PC-9 (cell line): ENCODE measurements at regions not wholly inside any gene's neighbourhood (a gene's known extent, or its start where the extent isn't known, plus 50 kb on each side); places are given as distances from the start of the nearest gene placed in this dataset.

Experiments used
- BruUV-seq: library from RNA; stranded (reverse); fragments of 400-500 nt; replicated peaks from 2 replicates; lab custom pipeline; 2021; lab: Mats Ljungman, UMichigan
- CTCF ChIA-PET: fragments of 300-600 bp; sonication (Branson Sonifier 250); formaldehyde crosslinking; loops from one replicate; lab custom pipeline; 2022; ENCODE audit warnings: antibody characterized with exemption; lab: Charles Lee
- POLR2A ChIA-PET: fragments of 300-600 bp; sonication (Branson Sonifier 250); formaldehyde crosslinking; loops from one replicate; lab custom pipeline; 2022; ENCODE audit warnings: antibody characterized with exemption; ENCODE audit not compliant: unreplicated experiment; lab: Charles Lee
- DNase-seq, 2 experiments: peaks; one replicate each; pipeline versions ENCODE4 v3.0.0 to v3.0.0-alpha.2; 2015 to 2022; ENCODE audit warnings: mixed read lengths in 1 of 2
- H2AFZ ChIP-seq: fragments of 200-600 bp; sonication (generic); 2 replicates; pipeline ENCODE4 v1.8.1; 2017; ENCODE audit warnings: antibody characterized with exemption
- H3F3A ChIP-seq: fragments of 200-600 bp; sonication (generic); 2 replicates; pipeline ENCODE4 v1.8.1; 2017; ENCODE audit warnings: antibody characterized with exemption, mild to moderate bottlenecking, low read depth; ENCODE audit not compliant: insufficient read depth
- H3K27ac ChIP-seq: fragments of 200-600 bp; sonication (generic); 2 replicates; pipeline ENCODE4 v1.6.1; 2016; ENCODE audit warnings: mixed run types
- H3K27me3 ChIP-seq: fragments of 200-600 bp; sonication (generic); 2 replicates; pipeline ENCODE4 v1.6.1; 2016; ENCODE audit warnings: low read depth, mixed run types; ENCODE audit not compliant: insufficient read depth
- H3K36me3 ChIP-seq: fragments of 200-600 bp; sonication (generic); 2 replicates; pipeline ENCODE4 v1.6.1; 2016; ENCODE audit warnings: low read depth, mixed run types
- H3K4me1 ChIP-seq: fragments of 200-600 bp; sonication (generic); replicated peaks from 2 replicates; pipeline ENCODE4 v1.6.1; 2016; ENCODE audit warnings: mixed run types; ENCODE audit not compliant: insufficient read depth
- H3K4me2 ChIP-seq: fragments of 200-600 bp; sonication (generic); 2 replicates; pipeline ENCODE4 v1.6.1; 2017; ENCODE audit warnings: mixed run types
- H3K4me3 ChIP-seq: fragments of 200-600 bp; sonication (generic); 2 replicates; pipeline ENCODE4 v1.6.1; 2016; ENCODE audit warnings: mixed run types
- H3K79me2 ChIP-seq: fragments of 200-600 bp; sonication (generic); 2 replicates; pipeline ENCODE4 v1.6.1; 2017; ENCODE audit warnings: low read depth, mixed run types
- H3K9me2 ChIP-seq: fragments of 200-600 bp; sonication (generic); 2 replicates; pipeline ENCODE4 v1.8.1; 2017; ENCODE audit warnings: mild to moderate bottlenecking; ENCODE audit not compliant: insufficient read depth
- H3K9me3 ChIP-seq: fragments of 200-600 bp; sonication (generic); 2 replicates; pipeline ENCODE4 v1.8.1; 2016; ENCODE audit warnings: low read depth; ENCODE audit not compliant: insufficient read depth
- H4K20me1 ChIP-seq: fragments of 200-600 bp; sonication (generic); 2 replicates; pipeline ENCODE4 v1.8.1; 2017; ENCODE audit not compliant: insufficient read depth
- EZH2 ChIP-seq: fragments of 200-600 bp; sonication (generic); IDR thresholded peaks from 2 replicates; pipeline ENCODE4 v1.8.0; 2017; ENCODE audit warnings: antibody characterized with exemption, low read depth
- intact Hi-C: fragments of 100-400 bp; cut with micrococcal nuclease; formaldehyde crosslinking; loops from one replicate; pipeline ENCODE4 v1.10.0; 2022; ENCODE audit not compliant: unreplicated experiment
- TF ChIP-seq, protein P1 (sequence below): fragments of 200-600 bp; sonication (generic); conservative IDR thresholded peaks from 2 replicates; pipeline ENCODE4 v1.6.1; 2017; ENCODE audit warnings: mixed run types, antibody characterized with exemption, mild to moderate bottlenecking, moderate library complexity

DNA sequence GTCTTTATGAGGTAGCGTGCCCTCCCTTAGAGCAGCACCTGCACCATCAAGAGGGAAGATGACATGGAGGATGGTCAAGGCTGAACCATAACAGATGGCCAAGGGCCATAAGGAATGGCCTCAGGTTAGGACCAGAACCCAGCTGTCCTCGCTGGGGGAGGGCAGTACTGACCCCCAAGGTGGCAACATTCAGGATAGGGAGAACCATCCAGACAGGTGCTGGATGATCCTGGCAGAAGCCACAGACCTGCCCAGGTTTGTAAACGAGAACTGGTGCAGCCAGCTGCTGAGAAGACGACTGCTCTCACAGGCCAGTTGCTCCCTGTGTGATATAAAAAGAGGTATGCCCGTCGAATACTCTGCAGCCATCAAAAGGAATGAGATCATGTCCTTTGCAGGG lies 320.4 kb downstream of the GLRX3 start:
- Histone ChIP-seq H3K79me2 (no peaks in the 10 kb centered on the region), H3K4me3 (no peak overlapping the region), H3K27me3 (no peaks in the 10 kb centered on the region), H3K9me2 (no peaks in the 10 kb centered on the region), H3F3A (no peaks in the 10 kb centered on the region), H3K4me1 (no peaks in the 10 kb centered on the region), H3K27ac (no peak overlapping the region), H3K36me3 (no peaks in the 10 kb centered on the region), H3K9me3 (no peaks in the 10 kb centered on the region), H2AFZ (no peak overlapping the region), H3K4me2 (no peak overlapping the region), H4K20me1 (no peaks in the 10 kb centered on the region)
- intact Hi-C loops: no loop called here
- TF ChIP-seq EZH2: no peak
- TF ChIP-seq, protein P1, sequence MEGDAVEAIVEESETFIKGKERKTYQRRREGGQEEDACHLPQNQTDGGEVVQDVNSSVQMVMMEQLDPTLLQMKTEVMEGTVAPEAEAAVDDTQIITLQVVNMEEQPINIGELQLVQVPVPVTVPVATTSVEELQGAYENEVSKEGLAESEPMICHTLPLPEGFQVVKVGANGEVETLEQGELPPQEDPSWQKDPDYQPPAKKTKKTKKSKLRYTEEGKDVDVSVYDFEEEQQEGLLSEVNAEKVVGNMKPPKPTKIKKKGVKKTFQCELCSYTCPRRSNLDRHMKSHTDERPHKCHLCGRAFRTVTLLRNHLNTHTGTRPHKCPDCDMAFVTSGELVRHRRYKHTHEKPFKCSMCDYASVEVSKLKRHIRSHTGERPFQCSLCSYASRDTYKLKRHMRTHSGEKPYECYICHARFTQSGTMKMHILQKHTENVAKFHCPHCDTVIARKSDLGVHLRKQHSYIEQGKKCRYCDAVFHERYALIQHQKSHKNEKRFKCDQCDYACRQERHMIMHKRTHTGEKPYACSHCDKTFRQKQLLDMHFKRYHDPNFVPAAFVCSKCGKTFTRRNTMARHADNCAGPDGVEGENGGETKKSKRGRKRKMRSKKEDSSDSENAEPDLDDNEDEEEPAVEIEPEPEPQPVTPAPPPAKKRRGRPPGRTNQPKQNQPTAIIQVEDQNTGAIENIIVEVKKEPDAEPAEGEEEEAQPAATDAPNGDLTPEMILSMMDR: no peak
- DNase-seq: no peak
- CTCF ChIA-PET: no interaction called here
- BruUV-seq: no TSS peak
- POLR2A ChIA-PET: no interaction called here

DNA sequence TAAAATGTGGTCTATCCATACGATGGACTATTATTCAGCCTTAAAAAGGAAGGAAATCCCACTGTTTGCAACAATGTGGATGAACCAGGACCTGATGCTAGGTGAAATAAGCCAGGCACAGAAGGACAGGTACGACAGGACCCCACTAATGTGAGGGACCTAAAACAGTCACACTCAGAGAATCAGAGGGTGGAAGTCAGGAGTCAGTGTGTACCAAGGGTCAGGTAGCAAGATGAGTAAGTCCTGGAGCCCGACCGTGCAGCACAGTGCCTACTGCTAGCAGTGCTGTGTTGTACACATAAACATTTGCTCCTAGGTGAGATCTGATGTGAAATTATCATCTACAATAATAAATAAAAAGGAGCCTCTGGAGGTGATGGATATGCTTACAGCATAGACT lies 322.3 kb downstream of the GLRX3 start:
- H3K79me2 ChIP-seq: no peaks in the 10 kb centered on the region
- ChIA-PET CTCF (no interaction called here), POLR2A (no interaction called here)
- BruUV-seq: no TSS peak
- no peak overlapping the region for H3K27ac ChIP-seq
- H3K4me3 ChIP-seq: no peak overlapping the region
- no peak overlapping the region for H3K4me2 ChIP-seq
- H3K36me3 ChIP-seq: no peaks in the 10 kb centered on the region
- no peak for DNase-seq
- intact Hi-C loops: no loop called here
- H3F3A ChIP-seq: no peaks in the 10 kb centered on the region
- TF ChIP-seq, protein P1: no peak
- no peak for TF ChIP-seq EZH2
- no peaks in the 10 kb centered on the region for H4K20me1 ChIP-seq
- H2AFZ ChIP-seq: no peak overlapping the region
- H3K9me3 ChIP-seq: no peaks in the 10 kb centered on the region
- H3K27me3 ChIP-seq: no peaks in the 10 kb centered on the region
- no peaks in the 10 kb centered on the region for H3K4me1 ChIP-seq
- H3K9me2 ChIP-seq: no peaks in the 10 kb centered on the region

DNA sequence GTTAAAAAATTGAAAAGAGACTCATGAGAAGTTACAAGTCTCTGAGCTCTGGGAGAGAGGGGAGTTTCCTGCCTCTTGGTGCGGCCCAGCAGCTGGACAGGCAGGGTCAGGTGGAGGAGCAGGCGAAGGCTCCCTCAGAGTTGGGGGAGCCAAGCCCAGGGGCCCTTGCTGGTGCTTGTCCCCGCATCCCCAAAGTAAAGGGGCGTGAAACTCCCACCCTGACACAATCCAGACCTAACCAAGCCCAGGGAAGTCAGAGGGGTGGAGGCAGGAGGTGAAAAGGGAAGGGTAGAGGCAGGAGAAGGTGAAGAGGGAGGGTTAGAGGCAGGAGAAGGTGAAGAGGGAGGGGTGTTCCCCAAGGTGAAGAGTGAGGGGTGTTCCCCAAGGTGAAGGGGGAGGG lies 322.8 kb downstream of the GLRX3 start:
- ChIA-PET POLR2A (no interaction called here), CTCF (no interaction called here)
- Histone ChIP-seq H3K9me3 (no peaks in the 10 kb centered on the region), H3K79me2 (no peaks in the 10 kb centered on the region), H3K27ac (no peak overlapping the region), H2AFZ (no peak overlapping the region), H3K9me2 (no peaks in the 10 kb centered on the region), H4K20me1 (no peaks in the 10 kb centered on the region), H3K4me1 (no peaks in the 10 kb centered on the region), H3K4me2 (no peak overlapping the region), H3K36me3 (no peaks in the 10 kb centered on the region), H3F3A (no peaks in the 10 kb centered on the region), H3K4me3 (no peak overlapping the region), H3K27me3 (no peaks in the 10 kb centered on the region)
- intact Hi-C loops: no loop called here
- no peak for TF ChIP-seq EZH2
- TF ChIP-seq, protein P1: no peak
- BruUV-seq: no TSS peak
- DNase-seq: no peak
